ENCODE measurements at regions not wholly inside any gene's neighbourhood (a gene's known extent, or its start where the extent isn't known, plus 50 kb on each side); places are given as distances from the start of the nearest gene placed in this dataset.

GRCh38 chr12:66751432-66752113, 72.7 kb upstream of the GRIP1 start:
- Histone ChIP-seq H2AK5ac (ENCODE audit: low read depth, low read length) (no peak overlapping the region), H2BK12ac (ENCODE audit: low read length) (no peak overlapping the region), H3K14ac (ENCODE audit: low read length) (no peak overlapping the region), H2BK15ac (ENCODE audit: low read length) (no peak overlapping the region), H3K4me2 (ENCODE audit: insufficient read depth, low read length, poor library complexity, severe bottlenecking) (no peak overlapping the region), H2BK120ac (ENCODE audit: low read depth, low read length) (no peak overlapping the region), H3K27ac (replicated peaks; ENCODE audit: low read length) (no peak overlapping the region), H4K8ac (ENCODE audit: low read depth, low read length) (no peak overlapping the region), H4K91ac (ENCODE audit: low read depth, low read length, poor library complexity) (no peak overlapping the region), H3K36me3 (replicated peaks in 1 of 2; ENCODE audit: control insufficient read depth in 2 of 2, insufficient read depth in 2 of 2, low read length in 2 of 2) (no peaks in the 10 kb centered on the region), H3K18ac (ENCODE audit: low read length) (no peak overlapping the region), H2BK5ac (ENCODE audit: low read length) (no peak overlapping the region), H3K4me3 (ENCODE audit: low read length in 2 of 2) (no peak overlapping the region), H3K23ac (ENCODE audit: low read depth, low read length, poor library complexity) (no peak overlapping the region), H3K4me1 (ENCODE audit: control insufficient read depth in 2 of 2, insufficient read depth in 1 of 2, low read depth in 1 of 2, low read length in 2 of 2) (peaks cover 0 to 1% of the 10 kb centered on the region in 2 donors), H3K9ac (ENCODE audit: low read depth, low read length, poor library complexity) (no peak overlapping the region), H3K27me3 (ENCODE audit: control insufficient read depth in 3 of 3, insufficient read depth in 3 of 3, low read depth in 1 of 3, low read length in 3 of 3) (no peaks in the 10 kb centered on the region), H3K9me3 (replicated peaks in 1 of 2; ENCODE audit: control insufficient read depth in 2 of 2, insufficient read depth in 1 of 2, low read depth in 1 of 2, low read length in 2 of 2) (no peaks in the 10 kb centered on the region), H3K4ac (ENCODE audit: low read length) (no peak overlapping the region), H2AFZ (ENCODE audit: low read length) (no peak overlapping the region), H3K79me1 (ENCODE audit: low read depth, low read length) (no peaks in the 10 kb centered on the region)
- WGBS, 2 donors (ENCODE audit: extremely low coverage in 2 of 2, insufficient read length in 2 of 2, insufficient replicate concordance in 1 of 2): no CpG with 5 or more reads among the region's 1 CpG
- DNase-seq (ENCODE audit: low spot score): no peak

- no peak overlapping the region for H2BK120ac ChIP-seq (ENCODE audit: low read depth, low read length)
Measured at GRCh38 chr12:66753810-66754209, 74.9 kb upstream of the GRIP1 start.

DNA sequence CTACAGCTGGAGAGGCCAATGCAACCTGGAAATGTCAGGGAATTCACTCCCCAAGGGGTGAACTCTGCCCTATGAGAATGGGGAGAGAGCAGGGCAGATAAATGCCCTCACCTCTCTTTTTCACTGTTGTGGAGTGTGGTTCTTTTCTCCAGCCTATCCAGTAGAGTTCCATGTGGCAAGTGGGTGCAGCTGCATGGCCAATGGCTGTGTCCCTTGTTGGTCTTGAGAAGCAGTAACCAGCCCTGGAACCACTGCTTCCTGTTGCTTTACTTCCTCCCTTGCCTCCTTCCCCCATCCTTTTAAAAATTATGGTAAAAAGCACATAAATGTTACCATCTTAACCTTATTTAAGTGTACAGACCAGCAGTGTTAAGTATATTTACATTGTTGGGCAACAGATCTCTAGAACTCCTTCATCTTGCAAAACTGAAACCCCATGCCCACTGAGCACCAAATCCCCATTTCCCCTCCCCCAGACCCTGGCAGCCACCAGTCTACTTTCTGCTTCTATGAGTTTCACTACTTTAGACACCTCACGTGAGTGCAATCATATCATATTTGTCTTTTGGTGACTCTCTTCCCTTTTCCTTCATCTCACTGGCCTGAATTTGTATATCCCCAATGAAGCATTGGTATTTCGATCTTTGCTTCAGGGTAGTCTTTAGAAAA, 77.0 kb upstream of the GRIP1 start:
- Histone ChIP-seq H3K4me1 (ENCODE audit: control insufficient read depth in 2 of 2, insufficient read depth in 1 of 2, low read depth in 1 of 2, low read length in 2 of 2) (peaks cover 0 to 1% of the 10 kb centered on the region in 2 donors), H3K18ac (ENCODE audit: low read length) (peak overlapping the region; percentile 2), H3K9me3 (replicated peaks in 1 of 2; ENCODE audit: control insufficient read depth in 2 of 2, insufficient read depth in 1 of 2, low read depth in 1 of 2, low read length in 2 of 2) (peaks cover 0 to 2% of the 10 kb centered on the region in 2 donors), H3K27me3 (ENCODE audit: control insufficient read depth in 3 of 3, insufficient read depth in 3 of 3, low read depth in 1 of 3, low read length in 3 of 3) (no peaks in the 10 kb centered on the region), H2BK120ac (ENCODE audit: low read depth, low read length) (no peak overlapping the region), H2AFZ (ENCODE audit: low read length) (no peak overlapping the region), H3K9ac (ENCODE audit: low read depth, low read length, poor library complexity) (no peak overlapping the region), H3K27ac (replicated peaks; ENCODE audit: low read length) (no peak overlapping the region), H3K4me3 (ENCODE audit: low read length in 2 of 2) (no peak overlapping the region), H3K23ac (ENCODE audit: low read depth, low read length, poor library complexity) (no peak overlapping the region), H3K79me1 (ENCODE audit: low read depth, low read length) (no peaks in the 10 kb centered on the region), H4K91ac (ENCODE audit: low read depth, low read length, poor library complexity) (no peak overlapping the region), H2BK5ac (ENCODE audit: low read length) (no peak overlapping the region), H2AK5ac (ENCODE audit: low read depth, low read length) (no peak overlapping the region), H2BK15ac (ENCODE audit: low read length) (no peak overlapping the region), H4K8ac (ENCODE audit: low read depth, low read length) (no peak overlapping the region), H3K4ac (ENCODE audit: low read length) (no peak overlapping the region), H3K4me2 (ENCODE audit: insufficient read depth, low read length, poor library complexity, severe bottlenecking) (no peak overlapping the region), H3K14ac (ENCODE audit: low read length) (no peak overlapping the region), H2BK12ac (ENCODE audit: low read length) (no peak overlapping the region), H3K36me3 (replicated peaks in 1 of 2; ENCODE audit: control insufficient read depth in 2 of 2, insufficient read depth in 2 of 2, low read length in 2 of 2) (no peaks in the 10 kb centered on the region)
- WGBS, 2 donors (ENCODE audit: extremely low coverage in 2 of 2, insufficient read length in 2 of 2, insufficient replicate concordance in 1 of 2): no CpG with 5 or more reads among the region's 2 CpGs
- no peak for DNase-seq (ENCODE audit: low spot score)

More at GRCh38 chr12:66753810-66754209, 74.9 kb upstream of the GRIP1 start:
- H3K4ac ChIP-seq (ENCODE audit: low read length): no peak overlapping the region
- DNase-seq (ENCODE audit: low spot score): no peak
- H3K27me3 ChIP-seq (ENCODE audit: control insufficient read depth in 3 of 3, insufficient read depth in 3 of 3, low read depth in 1 of 3, low read length in 3 of 3): no peaks in the 10 kb centered on the region
- H2BK15ac ChIP-seq (ENCODE audit: low read length): no peak overlapping the region
- H3K4me3 ChIP-seq (ENCODE audit: low read length in 2 of 2): no peak overlapping the region
- no peak overlapping the region for H2AFZ ChIP-seq (ENCODE audit: low read length)
- no peaks in the 10 kb centered on the region for H3K36me3 ChIP-seq (replicated peaks in 1 of 2; ENCODE audit: control insufficient read depth in 2 of 2, insufficient read depth in 2 of 2, low read length in 2 of 2)
- no peak overlapping the region for H3K14ac ChIP-seq (ENCODE audit: low read length)
- no peak overlapping the region for H3K27ac ChIP-seq (replicated peaks; ENCODE audit: low read length)
- no peak overlapping the region for H3K9ac ChIP-seq (ENCODE audit: low read depth, low read length, poor library complexity)
- no CpG with 5 or more reads among the region's 1 CpG for WGBS, 2 donors (ENCODE audit: extremely low coverage in 2 of 2, insufficient read length in 2 of 2, insufficient replicate concordance in 1 of 2)
- H3K9me3 ChIP-seq (replicated peaks in 1 of 2; ENCODE audit: control insufficient read depth in 2 of 2, insufficient read depth in 1 of 2, low read depth in 1 of 2, low read length in 2 of 2): no peaks in the 10 kb centered on the region
- H2AK5ac ChIP-seq (ENCODE audit: low read depth, low read length): no peak overlapping the region
- no peaks in the 10 kb centered on the region for H3K79me1 ChIP-seq (ENCODE audit: low read depth, low read length)
- H4K91ac ChIP-seq (ENCODE audit: low read depth, low read length, poor library complexity): no peak overlapping the region
- H3K4me1 ChIP-seq (ENCODE audit: control insufficient read depth in 2 of 2, insufficient read depth in 1 of 2, low read depth in 1 of 2, low read length in 2 of 2): peaks cover 0 to 1% of the 10 kb centered on the region in 2 donors
- H3K23ac ChIP-seq (ENCODE audit: low read depth, low read length, poor library complexity): no peak overlapping the region
- no peak overlapping the region for H2BK5ac ChIP-seq (ENCODE audit: low read length)
- no peak overlapping the region for H2BK12ac ChIP-seq (ENCODE audit: low read length)
- no peak overlapping the region for H3K4me2 ChIP-seq (ENCODE audit: insufficient read depth, low read length, poor library complexity, severe bottlenecking)
- H4K8ac ChIP-seq (ENCODE audit: low read depth, low read length): no peak overlapping the region
- no peak overlapping the region for H3K18ac ChIP-seq (ENCODE audit: low read length)

GRCh38 chr12:66756631-66757030, 77.8 kb upstream of the GRIP1 start:
- WGBS, 2 donors (ENCODE audit: extremely low coverage in 2 of 2, insufficient read length in 2 of 2, insufficient replicate concordance in 1 of 2): no CpG with 5 or more reads among the region's 1 CpG
- Histone ChIP-seq H2AK5ac (ENCODE audit: low read depth, low read length) (no peak overlapping the region), H3K27ac (replicated peaks; ENCODE audit: low read length) (no peak overlapping the region), H3K14ac (ENCODE audit: low read length) (no peak overlapping the region), H3K9me3 (replicated peaks in 1 of 2; ENCODE audit: control insufficient read depth in 2 of 2, insufficient read depth in 1 of 2, low read depth in 1 of 2, low read length in 2 of 2) (peaks cover 0 to 2% of the 10 kb centered on the region in 2 donors), H2BK15ac (ENCODE audit: low read length) (no peak overlapping the region), H2BK120ac (ENCODE audit: low read depth, low read length) (no peak overlapping the region), H3K23ac (ENCODE audit: low read depth, low read length, poor library complexity) (no peak overlapping the region), H3K18ac (ENCODE audit: low read length) (no peak overlapping the region), H4K91ac (ENCODE audit: low read depth, low read length, poor library complexity) (no peak overlapping the region), H3K79me1 (ENCODE audit: low read depth, low read length) (no peaks in the 10 kb centered on the region), H2AFZ (ENCODE audit: low read length) (no peak overlapping the region), H2BK12ac (ENCODE audit: low read length) (no peak overlapping the region), H4K8ac (ENCODE audit: low read depth, low read length) (no peak overlapping the region), H3K9ac (ENCODE audit: low read depth, low read length, poor library complexity) (no peak overlapping the region), H3K4me3 (ENCODE audit: low read length in 2 of 2) (no peak overlapping the region), H3K27me3 (ENCODE audit: control insufficient read depth in 3 of 3, insufficient read depth in 3 of 3, low read depth in 1 of 3, low read length in 3 of 3) (no peaks in the 10 kb centered on the region), H2BK5ac (ENCODE audit: low read length) (no peak overlapping the region), H3K4me2 (ENCODE audit: insufficient read depth, low read length, poor library complexity, severe bottlenecking) (no peak overlapping the region), H3K36me3 (replicated peaks in 1 of 2; ENCODE audit: control insufficient read depth in 2 of 2, insufficient read depth in 2 of 2, low read length in 2 of 2) (no peaks in the 10 kb centered on the region), H3K4ac (ENCODE audit: low read length) (no peak overlapping the region), H3K4me1 (ENCODE audit: control insufficient read depth in 2 of 2, insufficient read depth in 1 of 2, low read depth in 1 of 2, low read length in 2 of 2) (peaks cover 0 to 1% of the 10 kb centered on the region in 2 donors)
- no peak for DNase-seq (ENCODE audit: low spot score)

Measured in neuronal stem cell (in vitro differentiated cells).